GM12878 (cell line): ENCODE measurements at regions not wholly inside any gene's neighbourhood (a gene's known extent, or its start where the extent isn't known, plus 50 kb on each side); places are given as distances from the start of the nearest gene placed in this dataset.

ENCODE experiments used
- CTCF ChIP-seq, 3 experiments: IDR thresholded peaks in 2 of 3; conservative IDR thresholded peaks in 1 of 3; 2 replicates each; pipeline ENCODE4 v1.5.1; 2011; ENCODE audit warnings: low read depth in 3 of 3, low read length in 3 of 3, mild to moderate bottlenecking in 3 of 3, control low read depth in 2 of 3, moderate library complexity in 2 of 3, inconsistent platforms in 1 of 3, mixed read lengths in 1 of 3; ENCODE audit not compliant: control insufficient read depth in 2 of 3, insufficient read depth in 1 of 3; ENCODE audit errors: extremely low read depth in 1 of 3
- JUND ChIP-seq: IDR thresholded peaks from 2 replicates; pipeline ENCODE4 v1.6.1; 2012; ENCODE audit warnings: low read depth, mild to moderate bottlenecking, low read length, improper control_type of control experiment, moderate library complexity
- MEF2A ChIP-seq: IDR thresholded peaks from 2 replicates; pipeline ENCODE4 v1.6.1; 2011; ENCODE audit warnings: low read depth, mild to moderate bottlenecking, low read length, moderate library complexity; ENCODE audit not compliant: insufficient read depth
- NFYB ChIP-seq: IDR thresholded peaks from 2 replicates; pipeline ENCODE4 v1.6.1; 2011; ENCODE audit warnings: low read depth, mild to moderate bottlenecking, low read length, improper control_type of control experiment, moderate library complexity; ENCODE audit not compliant: insufficient read depth
- SRF ChIP-seq, 2 experiments: IDR thresholded peaks; 2 replicates each; pipeline ENCODE4 v1.6.1; 2011; ENCODE audit warnings: low read depth in 2 of 2, low read length in 2 of 2, mild to moderate bottlenecking in 1 of 2, moderate library complexity in 1 of 2

- TF ChIP-seq NFYB (no peak), CTCF (IDR thresholded peaks at IDR 0.05 in 2 of 3, conservative IDR thresholded peaks at IDR 0.05 in 1 of 3; ENCODE audit: control insufficient read depth in 2 of 3, extremely low read depth in 1 of 3, insufficient read depth in 1 of 3, low read depth in 3 of 3, low read length in 3 of 3) (no peak), SRF (IDR thresholded peaks at IDR 0.05; ENCODE audit: low read depth in 2 of 2, low read length in 2 of 2) (no peak), JUND (no peak), MEF2A (no peak)
These were observed 77.2 kb downstream of the RPL10L start for GRCh38 chr14:46574221-46574977.
